ENCODE measurements at regions not wholly inside any gene's neighbourhood (a gene's known extent, or its start where the extent isn't known, plus 50 kb on each side); places are given as distances from the start of the nearest gene placed in this dataset.

GRCh38 chr2:15773846-15774245 lies 166.5 kb upstream of the MYCN start:
- no peak overlapping the region for H3K27ac ChIP-seq
- TF ChIP-seq, protein P1, sequence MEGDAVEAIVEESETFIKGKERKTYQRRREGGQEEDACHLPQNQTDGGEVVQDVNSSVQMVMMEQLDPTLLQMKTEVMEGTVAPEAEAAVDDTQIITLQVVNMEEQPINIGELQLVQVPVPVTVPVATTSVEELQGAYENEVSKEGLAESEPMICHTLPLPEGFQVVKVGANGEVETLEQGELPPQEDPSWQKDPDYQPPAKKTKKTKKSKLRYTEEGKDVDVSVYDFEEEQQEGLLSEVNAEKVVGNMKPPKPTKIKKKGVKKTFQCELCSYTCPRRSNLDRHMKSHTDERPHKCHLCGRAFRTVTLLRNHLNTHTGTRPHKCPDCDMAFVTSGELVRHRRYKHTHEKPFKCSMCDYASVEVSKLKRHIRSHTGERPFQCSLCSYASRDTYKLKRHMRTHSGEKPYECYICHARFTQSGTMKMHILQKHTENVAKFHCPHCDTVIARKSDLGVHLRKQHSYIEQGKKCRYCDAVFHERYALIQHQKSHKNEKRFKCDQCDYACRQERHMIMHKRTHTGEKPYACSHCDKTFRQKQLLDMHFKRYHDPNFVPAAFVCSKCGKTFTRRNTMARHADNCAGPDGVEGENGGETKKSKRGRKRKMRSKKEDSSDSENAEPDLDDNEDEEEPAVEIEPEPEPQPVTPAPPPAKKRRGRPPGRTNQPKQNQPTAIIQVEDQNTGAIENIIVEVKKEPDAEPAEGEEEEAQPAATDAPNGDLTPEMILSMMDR (IDR thresholded peaks at IDR 0.05) = no peak
- no peak for TF ChIP-seq EP300 (IDR thresholded peaks at IDR 0.05)
- TF ChIP-seq POLR2A (IDR thresholded peaks at IDR 0.05) = no peak
- TF ChIP-seq POLR2AphosphoS5 (IDR thresholded peaks at IDR 0.05) = no peak
- no peaks in the 10 kb centered on the region for H3K9me3 ChIP-seq
- no peak for DNase-seq
- H3K4me1 ChIP-seq = no peaks in the 10 kb centered on the region
- intact Hi-C loops (cut with DNase I; ENCODE audit: low total_unique reads) = no loop called here
- no peaks in the 10 kb centered on the region for H3K27me3 ChIP-seq
- H3K4me3 ChIP-seq = no peak overlapping the region
- no peaks in the 10 kb centered on the region for H3K36me3 ChIP-seq
- WGBS, 5 donors = 79 to 92% (median 87%) methylated on average over 5 of the region's 5 CpGs

DNA sequence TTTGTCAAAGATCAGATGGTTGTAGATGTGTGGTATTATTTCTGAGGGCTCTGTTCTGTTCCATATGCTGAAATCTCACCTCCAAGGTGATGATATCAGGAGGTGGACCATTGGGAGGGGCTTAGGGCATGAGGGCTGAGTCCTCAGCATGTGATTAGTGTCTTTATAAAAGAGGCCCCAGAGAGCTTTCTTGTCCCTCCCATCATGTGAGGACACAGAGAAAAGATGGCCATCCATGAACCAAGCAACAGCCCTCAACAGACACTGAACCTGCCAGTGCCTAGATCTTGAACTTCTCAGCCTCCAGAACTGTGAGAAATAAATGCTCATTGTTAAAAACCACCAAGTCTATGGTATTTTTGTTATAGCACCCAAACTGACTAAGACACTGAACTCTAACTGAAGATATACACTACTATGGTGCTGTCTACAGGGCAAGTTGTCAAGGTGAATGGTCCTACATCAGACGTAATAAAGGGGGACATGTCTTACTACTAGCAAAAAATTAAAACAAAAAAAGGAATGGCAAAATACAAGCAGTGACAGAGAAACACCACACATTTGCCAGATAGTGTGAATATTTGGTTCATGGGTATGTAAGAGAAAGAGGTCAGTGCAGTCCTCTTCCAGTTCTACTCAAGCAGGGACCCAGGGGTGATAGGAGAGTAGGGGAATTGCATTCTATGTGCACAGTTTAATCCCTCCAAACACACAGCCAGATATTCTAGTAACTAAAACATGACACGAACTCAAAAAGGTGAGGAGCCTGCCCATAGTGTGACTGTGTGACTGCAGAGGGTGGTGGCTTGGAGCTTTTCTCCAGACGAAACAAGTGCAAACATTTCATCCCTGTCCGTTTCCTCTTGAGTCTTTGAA lies 164.4 kb upstream of the MYCN start:
- Histone ChIP-seq H3K27me3 (peaks cover 0 to 16% (median 0%) of the 10 kb centered on the region in 3 donors), H3K4me1 (no peaks in the 10 kb centered on the region), H3K27ac (no peak overlapping the region), H3K9me3 (no peaks in the 10 kb centered on the region), H3K4me3 (no peak overlapping the region), H3K36me3 (no peaks in the 10 kb centered on the region)
- TF ChIP-seq, protein P1 (IDR thresholded peaks at IDR 0.05) = no peak
- TF ChIP-seq POLR2AphosphoS5 (IDR thresholded peaks at IDR 0.05) (no peak), POLR2A (IDR thresholded peaks at IDR 0.05) (no peak), EP300 (IDR thresholded peaks at IDR 0.05) (no peak)
- 63 to 77% (median 66%) methylated on average over 4 of the region's 4 CpGs for WGBS, 5 donors
- no peak for DNase-seq
- intact Hi-C loops (cut with DNase I; ENCODE audit: low total_unique reads) = no loop called here

DNA sequence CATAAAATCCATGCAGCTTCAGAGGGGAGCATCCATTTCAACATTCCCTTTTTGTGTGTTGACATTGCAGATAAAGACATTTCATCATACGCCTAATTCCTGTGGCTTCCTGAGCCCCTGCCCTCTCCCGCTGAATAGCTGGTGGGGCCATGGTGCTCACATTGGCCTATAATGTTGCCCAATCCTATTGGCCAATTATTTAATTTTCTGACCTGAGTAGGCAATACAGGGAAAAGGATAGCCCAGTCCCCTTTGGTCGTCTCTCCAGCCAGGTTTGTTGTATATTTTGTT lies 163.8 kb upstream of the MYCN start:
- intact Hi-C loops (cut with DNase I; ENCODE audit: low total_unique reads) = no loop called here
- TF ChIP-seq POLR2AphosphoS5 (IDR thresholded peaks at IDR 0.05) = no peak

DNA sequence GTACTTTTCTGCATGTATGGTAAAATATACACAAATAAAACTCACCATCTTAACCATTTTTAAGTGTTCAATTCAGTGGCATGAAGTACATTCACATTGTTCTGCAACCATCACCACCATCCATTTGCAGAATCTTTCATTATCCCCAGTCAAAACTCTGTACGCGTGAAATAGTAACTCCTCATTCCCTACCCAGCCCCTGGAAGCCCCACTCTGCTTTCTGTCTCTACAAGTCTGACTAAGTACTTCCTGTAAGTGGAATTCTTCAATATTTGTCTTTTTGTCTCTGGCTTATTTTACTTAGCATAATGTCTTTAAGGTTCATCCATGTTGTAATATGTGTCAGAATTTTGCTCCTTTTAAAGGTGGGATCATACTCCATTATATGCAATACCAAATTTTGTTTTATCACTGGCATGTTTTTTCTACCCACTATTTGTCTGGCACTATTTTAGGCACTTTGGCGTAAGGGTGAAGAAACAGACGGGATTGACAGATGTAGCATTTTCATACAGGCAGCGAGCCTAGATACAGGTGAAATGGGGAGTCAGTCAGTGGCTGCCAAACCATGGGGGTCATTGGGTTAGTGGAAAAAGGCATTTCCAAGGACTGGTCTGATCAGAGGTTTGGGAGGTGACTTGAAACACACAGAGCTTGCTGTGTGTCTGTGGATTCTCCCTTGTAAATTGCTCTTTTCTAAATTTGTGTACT lies 163.2 kb upstream of the MYCN start:
- no peaks in the 10 kb centered on the region for H3K36me3 ChIP-seq
- intact Hi-C loops (cut with DNase I; ENCODE audit: low total_unique reads) = no loop called here
- WGBS, 5 donors = 84 to 95% (median 90%) methylated on average over 5 of the region's 5 CpGs
- no peak overlapping the region for H3K4me3 ChIP-seq
- H3K27me3 ChIP-seq = peaks cover 0 to 27% (median 0%) of the 10 kb centered on the region in 3 donors
- H3K4me1 ChIP-seq = no peaks in the 10 kb centered on the region
- no peaks in the 10 kb centered on the region for H3K9me3 ChIP-seq
- no peak overlapping the region for H3K27ac ChIP-seq
- DNase-seq = no peak
- TF ChIP-seq POLR2A (IDR thresholded peaks at IDR 0.05) (no peak), POLR2AphosphoS5 (IDR thresholded peaks at IDR 0.05) (no peak), EP300 (IDR thresholded peaks at IDR 0.05) (no peak)
- TF ChIP-seq, protein P1 (IDR thresholded peaks at IDR 0.05) = no peak

More for the DNA sequence above, 163.8 kb upstream of the MYCN start:
- H3K27ac ChIP-seq = no peak overlapping the region
- H3K4me1 ChIP-seq = no peaks in the 10 kb centered on the region
- WGBS, 5 donors = 62 to 71% (median 67%) methylated on average over 3 of the region's 3 CpGs
- peaks cover 0 to 21% (median 0%) of the 10 kb centered on the region in 3 donors for H3K27me3 ChIP-seq
- no peaks in the 10 kb centered on the region for H3K9me3 ChIP-seq
- H3K36me3 ChIP-seq = no peaks in the 10 kb centered on the region
- H3K4me3 ChIP-seq = no peak overlapping the region
- DNase-seq = no peak
